ENCODE measurements at regions not wholly inside any gene's neighbourhood (a gene's known extent, or its start where the extent isn't known, plus 50 kb on each side); places are given as distances from the start of the nearest gene placed in this dataset.

- TF ChIP-seq CTCF (IDR thresholded peaks at IDR 0.05; ENCODE audit: borderline replicate concordance, control extremely low read depth, extremely low read depth, insufficient read depth, missing control alignments), result no peak
- in situ Hi-C loops (cut with MboI; ENCODE audit: low sequenced_read_pairs, unreplicated experiment), result no loop called here
- no peak for DNase-seq (ENCODE audit: low spot score)
Measured at GRCh38 chr3:18778598-18778997, 353.5 kb upstream of the SATB1 start.

GRCh38 chr3:18778094-18778493, 353.0 kb upstream of the SATB1 start:
- TF ChIP-seq CTCF (IDR thresholded peaks at IDR 0.05; ENCODE audit: borderline replicate concordance, control extremely low read depth, extremely low read depth, insufficient read depth, missing control alignments), result no peak
- no peak for DNase-seq (ENCODE audit: low spot score)
- in situ Hi-C loops (cut with MboI; ENCODE audit: low sequenced_read_pairs, unreplicated experiment), result no loop called here

DNA sequence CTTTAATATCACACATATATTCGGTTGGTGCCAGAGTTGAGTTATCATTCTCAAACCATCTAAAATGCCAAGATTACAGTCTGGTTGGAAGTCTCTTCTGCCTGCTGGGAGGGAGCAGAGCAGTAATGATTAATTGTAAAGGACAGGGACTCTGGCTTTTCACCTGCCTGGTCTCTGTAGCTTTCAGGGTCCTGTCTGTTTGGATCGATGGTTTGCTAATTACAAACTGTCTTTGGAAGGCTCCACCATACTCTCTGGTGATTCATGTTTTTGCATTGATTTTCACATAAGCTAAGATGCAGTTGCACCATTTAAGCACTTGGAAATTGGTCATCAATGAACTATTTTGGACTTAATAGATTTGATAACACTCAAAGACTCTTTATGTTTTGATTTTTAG, 350.4 kb upstream of the SATB1 start:
- DNase-seq (ENCODE audit: low spot score), result no peak
- TF ChIP-seq CTCF (IDR thresholded peaks at IDR 0.05; ENCODE audit: borderline replicate concordance, control extremely low read depth, extremely low read depth, insufficient read depth, missing control alignments), result no peak
- in situ Hi-C loops (cut with MboI; ENCODE audit: low sequenced_read_pairs, unreplicated experiment), result no loop called here

DNA sequence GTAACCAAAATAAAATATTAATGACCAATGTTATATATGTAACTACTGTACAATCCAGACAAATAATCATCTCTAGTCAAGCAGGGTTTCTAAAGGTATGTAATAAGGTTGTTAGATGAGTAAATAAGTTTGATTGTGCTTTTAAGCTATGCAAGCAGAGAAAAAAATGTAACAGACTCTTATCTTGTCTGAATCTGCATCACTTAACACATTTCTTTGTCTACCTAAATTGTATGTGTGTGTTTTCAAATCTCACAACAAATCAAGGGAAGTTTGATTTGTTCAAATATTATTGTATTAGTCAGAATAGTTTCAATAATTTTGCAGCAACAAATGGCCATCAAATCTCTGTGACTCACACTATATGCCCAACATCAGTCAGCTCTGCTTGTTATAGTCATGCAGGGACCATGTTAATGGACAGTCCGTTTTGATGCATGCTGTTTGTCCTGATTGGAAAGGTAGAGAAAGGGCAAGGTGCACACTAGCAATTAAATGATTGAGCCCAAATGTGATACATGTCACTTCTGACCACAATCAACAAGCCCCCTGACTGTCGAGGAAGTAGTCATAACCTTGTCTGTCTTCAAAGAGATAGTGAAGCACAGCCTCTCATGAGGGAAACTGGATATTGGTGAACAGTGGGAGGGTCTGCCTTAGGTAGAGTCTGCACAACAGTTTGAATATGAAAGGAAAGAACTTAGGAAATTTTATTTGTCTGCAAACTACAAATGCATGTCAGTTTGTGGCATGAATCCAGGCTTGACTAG, 349.4 kb upstream of the SATB1 start:
- TF ChIP-seq CTCF (IDR thresholded peaks at IDR 0.05; ENCODE audit: borderline replicate concordance, control extremely low read depth, extremely low read depth, insufficient read depth, missing control alignments), result no peak
- no peak for DNase-seq (ENCODE audit: low spot score)
- in situ Hi-C loops (cut with MboI; ENCODE audit: low sequenced_read_pairs, unreplicated experiment), result no loop called here

GRCh38 chr3:18772699-18773305, 347.7 kb upstream of the SATB1 start:
- no peak for TF ChIP-seq CTCF (IDR thresholded peaks at IDR 0.05; ENCODE audit: borderline replicate concordance, control extremely low read depth, extremely low read depth, insufficient read depth, missing control alignments)
- DNase-seq (ENCODE audit: low spot score), result no peak
- in situ Hi-C loops (cut with MboI; ENCODE audit: low sequenced_read_pairs, unreplicated experiment), result no loop called here

GRCh38 chr3:18771931-18772330, 346.8 kb upstream of the SATB1 start:
- TF ChIP-seq CTCF (IDR thresholded peaks at IDR 0.05; ENCODE audit: borderline replicate concordance, control extremely low read depth, extremely low read depth, insufficient read depth, missing control alignments), result no peak
- DNase-seq (ENCODE audit: low spot score), result no peak
- in situ Hi-C loops (cut with MboI; ENCODE audit: low sequenced_read_pairs, unreplicated experiment), result no loop called here

Data from GM13976 (cell line).